Neural cell (in vitro differentiated cells): ENCODE measurements at regions not wholly inside any gene's neighbourhood (a gene's known extent, or its start where the extent isn't known, plus 50 kb on each side); places are given as distances from the start of the nearest gene placed in this dataset.

Experiments used
- H2AFZ ChIP-seq: fragments of 200-600, 300-800 bp; sonication (generic), shearing (Covaris generic); 2 replicates; pipeline ENCODE4 v1.6.0; 2014; ENCODE audit warnings: low read depth, mild to moderate bottlenecking, antibody characterized with exemption, low read length, moderate library complexity
- H3F3A ChIP-seq: fragments of 200-600 bp; shearing (Covaris generic); 2 replicates; pipeline ENCODE4 v1.6.1; 2016; ENCODE audit warnings: mild to moderate bottlenecking, moderate library complexity, mixed read lengths, antibody characterized with exemption, low read length; ENCODE audit not compliant: insufficient read depth, poor library complexity, severe bottlenecking
- H3K27ac ChIP-seq: fragments of 200-600, 300-800 bp; sonication (generic), shearing (Covaris generic); 2 replicates; pipeline ENCODE4 v1.5.1; 2014; ENCODE audit warnings: mild to moderate bottlenecking, low read length, moderate library complexity
- H3K27me3 ChIP-seq: fragments of 300-800, 200-600 bp; sonication (generic), shearing (Covaris generic); 2 replicates; pipeline ENCODE4 v1.6.0; 2014; ENCODE audit warnings: mild to moderate bottlenecking, low read depth, low read length, moderate library complexity; ENCODE audit not compliant: insufficient read depth
- H3K36me3 ChIP-seq: fragments of 300-800, 200-600 bp; sonication (generic), shearing (Covaris generic); 2 replicates; pipeline ENCODE4 v1.5.1; 2014; ENCODE audit warnings: mild to moderate bottlenecking, antibody characterized with exemption, low read length, moderate library complexity; ENCODE audit not compliant: insufficient read depth
- H3K4me2 ChIP-seq: fragments of 300-800, 200-600 bp; sonication (generic), shearing (Covaris generic); 2 replicates; pipeline ENCODE4 v1.6.0; 2014; ENCODE audit warnings: mild to moderate bottlenecking, low read length
- H3K4me3 ChIP-seq: fragments of 300-800, 200-600 bp; sonication (generic), shearing (Covaris generic); 2 replicates; pipeline ENCODE4 v1.5.1; 2014; ENCODE audit warnings: mild to moderate bottlenecking, low read length, moderate library complexity
- H3K79me2 ChIP-seq: fragments of 200-600 bp; shearing (Covaris generic); replicated peaks from 2 replicates; pipeline ENCODE4 v1.6.0; 2014; ENCODE audit warnings: mild to moderate bottlenecking, low read length, moderate library complexity; ENCODE audit not compliant: insufficient read depth
- H3K9ac ChIP-seq: fragments of 300-800, 200-600 bp; sonication (generic), shearing (Covaris generic); 2 replicates; pipeline ENCODE4 v1.6.1; 2016; ENCODE audit warnings: mild to moderate bottlenecking, low read length, mixed read lengths
- H3K9me2 ChIP-seq: fragments of 200-600 bp; shearing (Covaris generic); 2 replicates; pipeline ENCODE4 v1.6.1; 2016; ENCODE audit warnings: mild to moderate bottlenecking, low read length, mixed read lengths; ENCODE audit not compliant: insufficient read depth
- H3K9me3 ChIP-seq: fragments of 200-600, 300-800 bp; sonication (generic), shearing (Covaris generic); 2 replicates; pipeline ENCODE4 v1.6.1; 2016; ENCODE audit warnings: mild to moderate bottlenecking, mixed run types, low read length, moderate library complexity, mixed read lengths
- H4K20me1 ChIP-seq: fragments of 200-600 bp; shearing (Covaris generic); 2 replicates; pipeline ENCODE4 v1.6.1; 2016; ENCODE audit warnings: mild to moderate bottlenecking, mixed run types; ENCODE audit not compliant: insufficient read depth
- CTCF ChIP-seq: fragments of 450-650 bp; IDR thresholded peaks from 2 replicates; pipeline ENCODE4 v1.5.1; 2014; ENCODE audit warnings: antibody characterized with exemption, mild to moderate bottlenecking, moderate library complexity; ENCODE audit not compliant: poor library complexity, severe bottlenecking
- EP300 ChIP-seq: fragments of 450-650 bp; conservative IDR thresholded peaks from 2 replicates; pipeline ENCODE4 v1.6.1; 2014; ENCODE audit warnings: antibody characterized with exemption, mild to moderate bottlenecking, moderate library complexity; ENCODE audit not compliant: poor library complexity, severe bottlenecking
- EZH2 ChIP-seq: fragments of 200-600, 300-800 bp; shearing (Covaris generic), sonication (generic); IDR thresholded peaks from 2 replicates; pipeline ENCODE4 v1.6.1; 2014; ENCODE audit warnings: antibody characterized with exemption, low read length, borderline replicate concordance, mild to moderate bottlenecking; ENCODE audit not compliant: insufficient read depth, poor library complexity, severe bottlenecking
- MXI1 ChIP-seq: fragments of 450-650 bp; conservative IDR thresholded peaks from 2 replicates; pipeline ENCODE4 v1.6.1; 2014; ENCODE audit warnings: antibody characterized with exemption, mild to moderate bottlenecking; ENCODE audit not compliant: poor library complexity, severe bottlenecking
- POLR2AphosphoS5 ChIP-seq: IDR thresholded peaks from 2 replicates; pipeline ENCODE4 v1.6.1; 2012
- RAD21 ChIP-seq: fragments of 450-650 bp; conservative IDR thresholded peaks from 2 replicates; pipeline ENCODE4 v1.6.1; 2014; ENCODE audit warnings: antibody characterized with exemption, mild to moderate bottlenecking, moderate library complexity
- REST ChIP-seq: IDR thresholded peaks from 2 replicates; pipeline ENCODE4 v1.6.1; 2012; ENCODE audit warnings: borderline replicate concordance
- SMC3 ChIP-seq: fragments of 450-650 bp; conservative IDR thresholded peaks from 2 replicates; pipeline ENCODE4 v1.6.1; 2014; ENCODE audit warnings: antibody characterized with exemption, mild to moderate bottlenecking, moderate library complexity; ENCODE audit not compliant: poor library complexity
- TAF1 ChIP-seq: IDR thresholded peaks from 2 replicates; pipeline ENCODE4 v1.6.1; 2012; ENCODE audit warnings: low read depth

DNA sequence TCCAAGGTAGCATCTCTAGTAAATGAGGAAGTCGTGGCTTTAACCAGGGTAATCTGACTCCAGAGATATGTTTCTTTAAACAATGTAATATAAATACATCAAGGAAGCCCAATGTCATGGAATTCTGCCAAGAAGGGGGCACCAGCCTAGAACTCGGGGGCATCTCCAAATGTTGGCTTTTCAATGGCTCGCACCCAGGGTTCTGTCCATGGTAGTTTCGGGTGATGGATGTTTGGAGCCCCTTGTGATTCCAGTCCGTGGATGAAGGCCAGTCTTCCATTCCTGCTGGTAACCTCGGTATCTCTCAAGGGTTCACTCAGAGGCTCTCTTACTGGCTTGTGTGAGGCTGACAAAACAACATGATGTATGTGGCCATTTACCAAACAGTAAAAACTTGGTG, 91.7 kb upstream of the SPHKAP start:
- Histone ChIP-seq H3K9me2 (no peaks in the 10 kb centered on the region), H3K4me2 (no peak overlapping the region), H3K9me3 (no peaks in the 10 kb centered on the region), H3K9ac (no peak overlapping the region), H3K4me3 (no peak overlapping the region), H3K27ac (no peak overlapping the region), H3K36me3 (no peaks in the 10 kb centered on the region), H2AFZ (no peak overlapping the region), H4K20me1 (no peaks in the 10 kb centered on the region), H3K79me2 (no peaks in the 10 kb centered on the region), H3K27me3 (no peaks in the 10 kb centered on the region), H3F3A (no peaks in the 10 kb centered on the region)
- TF ChIP-seq REST, result no peak
- TF ChIP-seq MXI1, result no peak
- no peak for TF ChIP-seq POLR2AphosphoS5
- no peak for TF ChIP-seq EP300
- TF ChIP-seq CTCF, result no peak

DNA sequence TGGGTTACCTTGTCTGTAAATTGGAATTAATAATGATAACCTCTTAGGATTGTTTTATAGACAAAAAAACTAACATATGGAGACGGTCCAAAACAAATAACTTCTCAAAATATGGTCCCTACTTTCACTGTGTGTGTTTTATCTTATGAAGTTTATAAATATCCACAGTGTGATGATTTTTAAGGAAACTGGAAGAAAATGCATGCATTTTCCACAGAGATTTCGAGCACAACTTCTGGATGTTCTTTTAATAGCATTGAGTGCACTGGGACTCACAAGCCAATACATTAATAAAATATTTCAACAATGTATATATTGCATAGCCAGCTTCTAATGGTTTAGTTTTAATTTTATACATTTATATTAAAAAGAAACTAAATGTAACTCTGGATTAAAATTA, 87.9 kb upstream of the SPHKAP start:
- H4K20me1 ChIP-seq, result no peaks in the 10 kb centered on the region
- H3K4me2 ChIP-seq, result no peak overlapping the region
- no peaks in the 10 kb centered on the region for H3K36me3 ChIP-seq
- no peak overlapping the region for H3K9ac ChIP-seq
- H3K27ac ChIP-seq, result no peak overlapping the region
- no peaks in the 10 kb centered on the region for H3K27me3 ChIP-seq
- TF ChIP-seq EZH2, result no peak
- no peak for TF ChIP-seq MXI1
- no peak for TF ChIP-seq SMC3
- no peak for TF ChIP-seq POLR2AphosphoS5
- TF ChIP-seq EP300, result no peak
- H3K9me3 ChIP-seq, result no peaks in the 10 kb centered on the region
- no peaks in the 10 kb centered on the region for H3K79me2 ChIP-seq
- no peaks in the 10 kb centered on the region for H3F3A ChIP-seq
- no peaks in the 10 kb centered on the region for H3K9me2 ChIP-seq
- no peak overlapping the region for H2AFZ ChIP-seq
- H3K4me3 ChIP-seq, result no peak overlapping the region

- no peaks in the 10 kb centered on the region for H3K27me3 ChIP-seq
- no peak overlapping the region for H3K9ac ChIP-seq
- H3K36me3 ChIP-seq, result no peaks in the 10 kb centered on the region
- H3K4me3 ChIP-seq, result no peak overlapping the region
- no peak overlapping the region for H3K27ac ChIP-seq
- no peaks in the 10 kb centered on the region for H3K9me2 ChIP-seq
- TF ChIP-seq POLR2AphosphoS5, result no peak
- no peak for TF ChIP-seq CTCF
- no peak for TF ChIP-seq EP300
- TF ChIP-seq RAD21, result no peak
- TF ChIP-seq EZH2, result no peak
- no peak for TF ChIP-seq TAF1
- no peak for TF ChIP-seq MXI1
- no peak for TF ChIP-seq SMC3
- TF ChIP-seq REST, result no peak
- H4K20me1 ChIP-seq, result no peaks in the 10 kb centered on the region
- no peak overlapping the region for H2AFZ ChIP-seq
- no peaks in the 10 kb centered on the region for H3K9me3 ChIP-seq
- no peak overlapping the region for H3K4me2 ChIP-seq
- H3F3A ChIP-seq, result no peaks in the 10 kb centered on the region
- H3K79me2 ChIP-seq, result no peaks in the 10 kb centered on the region
Observed at GRCh38 chr2:228268756-228269155, 87.3 kb upstream of the SPHKAP start.
